ENCODE measurements at regions not wholly inside any gene's neighbourhood (a gene's known extent, or its start where the extent isn't known, plus 50 kb on each side); places are given as distances from the start of the nearest gene placed in this dataset.
"Not testable (repeated sequence)": the region's sequence is repeated elsewhere in the genome, so short reads cannot be mapped to it uniquely, and the experiment has no call there.

GRCh38 chr4:79673377-79673776, 265.3 kb upstream of the GK2 start:
- H3K4me3 ChIP-seq (ENCODE audit: low read depth, low read length): no peak overlapping the region
- no peak for TF ChIP-seq CTCF (IDR thresholded peaks at IDR 0.05; ENCODE audit: insufficient read depth, low read depth, low read length, missing control alignments)
- DNase-seq (ENCODE audit: low read depth): no peak

GRCh38 chr4:79666875-79667274, 258.8 kb upstream of the GK2 start:
- no peak overlapping the region for H3K4me3 ChIP-seq (ENCODE audit: low read depth, low read length)
- no peak for TF ChIP-seq CTCF (IDR thresholded peaks at IDR 0.05; ENCODE audit: insufficient read depth, low read depth, low read length, missing control alignments)
- DNase-seq (ENCODE audit: low read depth): no peak

GRCh38 chr4:79666112-79666511, 258.1 kb upstream of the GK2 start:
- no peak for TF ChIP-seq CTCF (IDR thresholded peaks at IDR 0.05; ENCODE audit: insufficient read depth, low read depth, low read length, missing control alignments)
- H3K4me3 ChIP-seq (ENCODE audit: low read depth, low read length): no peak overlapping the region
- no peak for DNase-seq (ENCODE audit: low read depth)

GRCh38 chr4:79663865-79664264, 255.8 kb upstream of the GK2 start:
- DNase-seq (ENCODE audit: low read depth): no peak
- no peak overlapping the region for H3K4me3 ChIP-seq (ENCODE audit: low read depth, low read length)
- no peak for TF ChIP-seq CTCF (IDR thresholded peaks at IDR 0.05; ENCODE audit: insufficient read depth, low read depth, low read length, missing control alignments)

- no peak for TF ChIP-seq CTCF (IDR thresholded peaks at IDR 0.05; ENCODE audit: insufficient read depth, low read depth, low read length, missing control alignments)
- DNase-seq (ENCODE audit: low read depth): no peak
- H3K4me3 ChIP-seq (ENCODE audit: low read depth, low read length): no peak overlapping the region
Measured at GRCh38 chr4:79663141-79663540, 255.1 kb upstream of the GK2 start.

GRCh38 chr4:79662651-79663050, 254.6 kb upstream of the GK2 start:
- H3K4me3 ChIP-seq (ENCODE audit: low read depth, low read length): no peak overlapping the region
- no peak for TF ChIP-seq CTCF (IDR thresholded peaks at IDR 0.05; ENCODE audit: insufficient read depth, low read depth, low read length, missing control alignments)
- no peak for DNase-seq (ENCODE audit: low read depth)

GRCh38 chr4:79661196-79661595, 253.2 kb upstream of the GK2 start:
- no peak for TF ChIP-seq CTCF (IDR thresholded peaks at IDR 0.05; ENCODE audit: insufficient read depth, low read depth, low read length, missing control alignments)
- H3K4me3 ChIP-seq (ENCODE audit: low read depth, low read length): no peak overlapping the region
- DNase-seq (ENCODE audit: low read depth): no peak

GRCh38 chr4:79659308-79659870, 251.4 kb upstream of the GK2 start:
- not testable (repeated sequence) for DNase-seq (ENCODE audit: low read depth); H3K4me3 ChIP-seq (ENCODE audit: low read depth, low read length)
